ENCODE measurements at regions not wholly inside any gene's neighbourhood (a gene's known extent, or its start where the extent isn't known, plus 50 kb on each side); places are given as distances from the start of the nearest gene placed in this dataset.

GRCh38 chr13:63088226-63088625 is 1672.6 kb upstream of the PCDH20 start:
- no peak for TF ChIP-seq CTCF (IDR thresholded peaks at IDR 0.05; ENCODE audit: low read depth, low read length)
- H3K4me1 ChIP-seq (ENCODE audit: low read depth) = no peaks in the 10 kb centered on the region
- H3K27ac ChIP-seq = no peak overlapping the region
- H3K27me3 ChIP-seq = no peaks in the 10 kb centered on the region
- no peaks in the 10 kb centered on the region for H3K9me3 ChIP-seq (ENCODE audit: low read depth)
- H3K36me3 ChIP-seq = no peaks in the 10 kb centered on the region
- peak in 1 of 2 donors; percentile 6 for DNase-seq (ENCODE audit: low read depth in 1 of 2, low spot score in 1 of 2)
- H3K4me3 ChIP-seq = no peak overlapping the region

DNA sequence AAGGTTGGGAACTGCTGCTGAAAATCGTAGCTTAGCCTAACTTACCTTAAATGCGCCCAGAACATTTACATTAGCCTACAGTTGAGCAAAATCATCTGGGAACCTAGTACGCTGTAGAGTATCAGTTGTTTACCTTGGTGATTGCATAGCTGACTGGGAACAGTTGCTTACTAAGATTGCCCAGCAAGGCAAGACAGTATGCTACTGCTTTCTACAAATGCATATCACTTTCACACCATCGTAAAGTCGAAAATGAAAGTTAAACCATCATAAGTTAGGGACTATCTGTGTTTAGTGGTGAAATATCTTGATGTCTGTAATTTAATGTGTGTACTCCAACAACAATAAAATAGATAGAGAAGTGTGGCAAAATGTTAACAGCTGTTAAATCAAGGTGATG is 1670.6 kb upstream of the PCDH20 start:
- Histone ChIP-seq H3K27ac (no peak overlapping the region), H3K4me1 (ENCODE audit: low read depth) (no peaks in the 10 kb centered on the region), H3K4me3 (no peak overlapping the region), H3K9me3 (ENCODE audit: low read depth) (no peaks in the 10 kb centered on the region), H3K27me3 (no peaks in the 10 kb centered on the region), H3K36me3 (no peaks in the 10 kb centered on the region)
- TF ChIP-seq CTCF (IDR thresholded peaks at IDR 0.05; ENCODE audit: low read depth, low read length) = no peak
- no peak for DNase-seq (ENCODE audit: low read depth in 1 of 2, low spot score in 1 of 2)

DNA sequence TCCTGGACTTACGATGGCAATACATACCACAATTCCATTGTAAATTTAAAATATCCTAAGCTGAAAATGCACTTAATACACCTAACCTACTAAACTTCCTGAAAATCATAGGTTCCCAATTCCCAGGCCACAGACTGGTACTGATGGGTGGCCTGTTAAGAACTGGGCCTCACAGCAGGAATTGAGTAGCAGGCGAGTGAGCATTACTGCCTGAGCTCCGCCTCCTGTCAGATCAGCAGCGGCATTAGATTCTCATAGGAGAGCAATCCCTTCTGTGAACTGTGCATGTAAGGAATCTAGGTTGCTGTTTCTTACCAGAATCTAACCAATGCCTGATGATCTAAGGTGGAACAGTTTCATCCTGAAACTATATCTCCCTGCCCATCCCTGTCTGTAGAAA is 1670.2 kb upstream of the PCDH20 start:
- H3K27me3 ChIP-seq = no peaks in the 10 kb centered on the region
- no peak overlapping the region for H3K4me3 ChIP-seq
- no peaks in the 10 kb centered on the region for H3K36me3 ChIP-seq
- no peaks in the 10 kb centered on the region for H3K9me3 ChIP-seq (ENCODE audit: low read depth)
- DNase-seq (ENCODE audit: low read depth in 1 of 2, low spot score in 1 of 2) = no peak
- H3K27ac ChIP-seq = no peak overlapping the region
- TF ChIP-seq CTCF (IDR thresholded peaks at IDR 0.05; ENCODE audit: low read depth, low read length) = no peak
- no peaks in the 10 kb centered on the region for H3K4me1 ChIP-seq (ENCODE audit: low read depth)

- no peaks in the 10 kb centered on the region for H3K9me3 ChIP-seq (ENCODE audit: low read depth)
Measured at GRCh38 chr13:63081400-63082014, 1665.9 kb upstream of the PCDH20 start.

GRCh38 chr13:63075126-63075525 is 1659.5 kb upstream of the PCDH20 start:
- Histone ChIP-seq H3K27me3 (no peaks in the 10 kb centered on the region), H3K9me3 (ENCODE audit: low read depth) (no peaks in the 10 kb centered on the region), H3K36me3 (no peaks in the 10 kb centered on the region), H3K4me1 (ENCODE audit: low read depth) (no peaks in the 10 kb centered on the region), H3K4me3 (no peak overlapping the region), H3K27ac (no peak overlapping the region)
- DNase-seq (ENCODE audit: low read depth in 1 of 2, low spot score in 1 of 2) = no peak
- no peak for TF ChIP-seq CTCF (IDR thresholded peaks at IDR 0.05; ENCODE audit: low read depth, low read length)

More at GRCh38 chr13:63081400-63082014, 1665.9 kb upstream of the PCDH20 start:
- DNase-seq (ENCODE audit: low read depth in 1 of 2, low spot score in 1 of 2) = no peak
- Histone ChIP-seq H3K36me3 (no peaks in the 10 kb centered on the region), H3K4me3 (no peak overlapping the region), H3K27me3 (no peaks in the 10 kb centered on the region), H3K4me1 (ENCODE audit: low read depth) (no peaks in the 10 kb centered on the region), H3K27ac (no peak overlapping the region)
- no peak for TF ChIP-seq CTCF (IDR thresholded peaks at IDR 0.05; ENCODE audit: low read depth, low read length)
